Endodermal cell (in vitro differentiated cells): ENCODE measurements at regions not wholly inside any gene's neighbourhood (a gene's known extent, or its start where the extent isn't known, plus 50 kb on each side); places are given as distances from the start of the nearest gene placed in this dataset.

ENCODE experiments used
- DNase-seq: peaks from one replicate; pipeline ENCODE4 v3.0.0-alpha.2; 2017
- H3K27ac ChIP-seq: 2 replicates; pipeline ENCODE4 v1.5.1; 2013; ENCODE audit warnings: mild to moderate bottlenecking, low read depth, low read length, moderate library complexity
- H3K27me3 ChIP-seq: 2 replicates; pipeline ENCODE4 v1.6.1; 2013; ENCODE audit warnings: mild to moderate bottlenecking, low read length, moderate library complexity; ENCODE audit not compliant: insufficient read depth, control insufficient read depth, poor library complexity, severe bottlenecking
- H3K36me3 ChIP-seq: 2 replicates; pipeline ENCODE4 v1.7.0; 2013; ENCODE audit warnings: mild to moderate bottlenecking, low read length, moderate library complexity; ENCODE audit not compliant: control insufficient read depth, insufficient read depth
- H3K4me1 ChIP-seq: one replicate; pipeline ENCODE4 v1.7.0; 2013; ENCODE audit warnings: low read length; ENCODE audit not compliant: control insufficient read depth, insufficient read depth
- H3K4me3 ChIP-seq: 2 replicates; pipeline ENCODE4 v1.5.1; 2013; ENCODE audit warnings: mild to moderate bottlenecking, low read length, moderate library complexity
- H3K9ac ChIP-seq: 2 replicates; pipeline ENCODE4 v1.6.1; 2013; ENCODE audit warnings: mild to moderate bottlenecking, low read length, moderate library complexity; ENCODE audit not compliant: poor library complexity, severe bottlenecking; ENCODE audit errors: extremely low read depth
- H3K9me3 ChIP-seq: 2 replicates; pipeline ENCODE4 v1.6.1; 2013; ENCODE audit warnings: mild to moderate bottlenecking, low read length, moderate library complexity; ENCODE audit not compliant: control insufficient read depth
- H3K27ac Mint-ChIP-seq: 2 replicates; pipeline ENCODE4 v1.8.0; 2020; ENCODE audit warnings: mixed read lengths
- H3K27me3 Mint-ChIP-seq: 2 replicates; pipeline ENCODE4 v1.8.0; 2021; ENCODE audit warnings: mild to moderate bottlenecking, mixed read lengths; ENCODE audit not compliant: insufficient read depth
- H3K36me3 Mint-ChIP-seq: 2 replicates; pipeline ENCODE4 v1.8.0; 2020; ENCODE audit warnings: low read depth, mixed read lengths
- H3K4me1 Mint-ChIP-seq: 2 replicates; pipeline ENCODE4 v1.8.0; 2020; ENCODE audit warnings: mixed read lengths
- H3K4me3 Mint-ChIP-seq: 2 replicates; pipeline ENCODE4 v1.8.0; 2020; ENCODE audit warnings: mild to moderate bottlenecking, moderate library complexity, mixed read lengths
- H3K9me3 Mint-ChIP-seq: 2 replicates; pipeline ENCODE4 v1.8.0; 2020; ENCODE audit warnings: mild to moderate bottlenecking, mixed read lengths
- WGBS, 2 experiments: methylation state at CpG; one replicate each; pipeline versions ENCODE4 v1.1.5 to v1.1.7; 2013; ENCODE audit warnings: missing lambda C conversion rate in 2 of 2, mixed read lengths in 1 of 2; ENCODE audit not compliant: insufficient coverage in 1 of 2, insufficient read length in 1 of 2; 5-methylcytosine and 5-hydroxymethylcytosine counted together
- TF ChIP-seq, protein P1 (sequence below): fragments of 200-600 bp; sonication (generic); conservative IDR thresholded peaks from 2 replicates; pipeline ENCODE4 v1.5.0; 2021; ENCODE audit warnings: antibody characterized with exemption, mild to moderate bottlenecking

DNA sequence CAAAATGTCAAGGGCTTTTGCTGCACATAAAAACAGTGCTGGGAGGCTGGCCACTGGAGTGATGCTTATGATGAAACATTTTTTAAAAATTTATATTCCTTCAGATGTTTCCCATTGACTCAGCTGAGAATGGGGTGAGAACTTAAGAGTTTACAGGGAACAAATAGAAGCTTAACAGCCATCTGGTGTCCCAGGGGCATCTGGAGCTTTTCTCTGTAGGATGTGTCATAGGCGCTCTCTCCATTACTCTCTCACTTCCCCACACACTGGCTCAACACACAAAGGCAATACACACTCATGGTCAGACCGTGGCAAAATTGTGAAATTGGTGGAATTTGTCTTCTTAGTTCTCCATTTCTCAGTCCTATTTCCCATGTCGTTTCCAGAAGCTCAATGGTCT is 783.1 kb upstream of the LRRTM1 start:
- no peak overlapping the region for H3K4me3 ChIP-seq
- WGBS, 2 experiments, result 89 to 100% methylated on average over 2 to 3 of the region's 3 CpGs
- no peak overlapping the region for H3K27ac ChIP-seq
- Mint-ChIP-seq H3K4me3 (no peak overlapping the region), H3K9me3 (no peaks in the 10 kb centered on the region), H3K4me1 (peaks cover 11% of the 10 kb centered on the region), H3K27me3 (no peaks in the 10 kb centered on the region), H3K27ac (no peak overlapping the region), H3K36me3 (no peaks in the 10 kb centered on the region)
- TF ChIP-seq, protein P1, sequence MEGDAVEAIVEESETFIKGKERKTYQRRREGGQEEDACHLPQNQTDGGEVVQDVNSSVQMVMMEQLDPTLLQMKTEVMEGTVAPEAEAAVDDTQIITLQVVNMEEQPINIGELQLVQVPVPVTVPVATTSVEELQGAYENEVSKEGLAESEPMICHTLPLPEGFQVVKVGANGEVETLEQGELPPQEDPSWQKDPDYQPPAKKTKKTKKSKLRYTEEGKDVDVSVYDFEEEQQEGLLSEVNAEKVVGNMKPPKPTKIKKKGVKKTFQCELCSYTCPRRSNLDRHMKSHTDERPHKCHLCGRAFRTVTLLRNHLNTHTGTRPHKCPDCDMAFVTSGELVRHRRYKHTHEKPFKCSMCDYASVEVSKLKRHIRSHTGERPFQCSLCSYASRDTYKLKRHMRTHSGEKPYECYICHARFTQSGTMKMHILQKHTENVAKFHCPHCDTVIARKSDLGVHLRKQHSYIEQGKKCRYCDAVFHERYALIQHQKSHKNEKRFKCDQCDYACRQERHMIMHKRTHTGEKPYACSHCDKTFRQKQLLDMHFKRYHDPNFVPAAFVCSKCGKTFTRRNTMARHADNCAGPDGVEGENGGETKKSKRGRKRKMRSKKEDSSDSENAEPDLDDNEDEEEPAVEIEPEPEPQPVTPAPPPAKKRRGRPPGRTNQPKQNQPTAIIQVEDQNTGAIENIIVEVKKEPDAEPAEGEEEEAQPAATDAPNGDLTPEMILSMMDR, result no peak
- no peaks in the 10 kb centered on the region for H3K27me3 ChIP-seq
- no peak for DNase-seq
- no peaks in the 10 kb centered on the region for H3K9me3 ChIP-seq
- H3K9ac ChIP-seq, result no peak overlapping the region
- no peaks in the 10 kb centered on the region for H3K36me3 ChIP-seq
- H3K4me1 ChIP-seq, result no peaks in the 10 kb centered on the region

DNA sequence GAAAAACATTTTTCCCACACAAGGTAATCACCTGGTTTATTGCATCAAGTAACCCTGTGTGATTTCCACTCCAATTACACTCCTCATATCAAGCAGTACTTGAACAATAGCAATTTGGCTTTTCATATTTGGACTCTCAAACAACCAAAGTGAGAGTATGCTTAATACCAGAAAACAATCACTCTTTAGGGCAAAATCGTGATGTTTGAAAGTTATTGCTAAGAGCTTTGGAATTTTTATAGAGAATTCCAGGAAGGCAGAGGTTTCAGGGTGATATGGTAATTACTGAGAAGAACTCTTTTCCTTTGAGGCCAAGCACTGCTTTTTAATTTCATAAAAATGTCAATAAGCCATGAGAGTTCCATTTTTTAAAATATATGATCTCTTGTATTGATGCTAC is 779.5 kb upstream of the LRRTM1 start:
- no peak overlapping the region for H3K4me3 Mint-ChIP-seq
- no peak overlapping the region for H3K27ac Mint-ChIP-seq
- WGBS, 2 experiments, result 74% methylated on average over 1 of the region's 1 CpG; no CpG with 5 or more reads in 1 of the 2 experiments

DNA sequence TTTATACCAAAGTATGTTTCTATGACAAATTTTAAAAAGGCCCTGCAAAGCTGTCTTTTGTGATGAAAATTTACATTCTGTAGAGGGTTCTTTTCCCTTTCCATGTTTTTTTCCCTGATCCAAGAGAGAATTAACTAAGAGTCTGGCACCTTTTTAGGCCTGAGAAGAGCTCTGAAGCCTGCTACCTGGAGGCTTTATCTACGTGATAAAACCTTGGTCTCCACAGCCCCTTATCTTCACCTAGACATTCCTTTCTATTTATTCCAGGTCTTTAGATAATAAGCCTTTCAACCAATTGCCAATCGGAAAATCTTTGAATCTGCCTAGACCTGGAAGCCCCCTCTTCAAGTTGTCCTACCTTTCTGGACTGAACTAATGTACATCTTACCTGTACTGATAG is 774.1 kb upstream of the LRRTM1 start:
- 17 to 72% methylated on average over 2 of the region's 2 CpGs for WGBS, 2 experiments
- no peaks in the 10 kb centered on the region for H3K27me3 Mint-ChIP-seq
- Histone ChIP-seq H3K36me3 (peaks cover 8% of the 10 kb centered on the region), H3K4me3 (peak overlapping the region; percentile 9), H3K4me1 (peaks cover 11% of the 10 kb centered on the region), H3K9ac (peak overlapping the region; percentile 36), H3K27me3 (no peaks in the 10 kb centered on the region), H3K9me3 (peaks cover 25% of the 10 kb centered on the region), H3K27ac (peak overlapping the region; percentile 36)
- TF ChIP-seq, protein P1, result no peak
- peak; percentile 45 for DNase-seq
- peak overlapping the region; percentile 90 for H3K27ac Mint-ChIP-seq
- no peak overlapping the region for H3K4me3 Mint-ChIP-seq
- peaks cover 10% of the 10 kb centered on the region for H3K36me3 Mint-ChIP-seq
- H3K9me3 Mint-ChIP-seq, result peaks cover 20% of the 10 kb centered on the region
- peaks cover 39% of the 10 kb centered on the region for H3K4me1 Mint-ChIP-seq

More for the DNA sequence above, 779.5 kb upstream of the LRRTM1 start:
- no peak for DNase-seq
- no peak overlapping the region for H3K9ac ChIP-seq
- H3K4me3 ChIP-seq, result no peak overlapping the region
- H3K27me3 ChIP-seq, result no peaks in the 10 kb centered on the region
- Mint-ChIP-seq H3K36me3 (peaks cover 10% of the 10 kb centered on the region), H3K4me1 (peaks cover 11% of the 10 kb centered on the region), H3K9me3 (peaks cover 20% of the 10 kb centered on the region), H3K27me3 (no peaks in the 10 kb centered on the region)
- peaks cover 25% of the 10 kb centered on the region for H3K9me3 ChIP-seq
- H3K36me3 ChIP-seq, result peaks cover 8% of the 10 kb centered on the region
- H3K4me1 ChIP-seq, result no peaks in the 10 kb centered on the region
- TF ChIP-seq, protein P1, result no peak
- H3K27ac ChIP-seq, result no peak overlapping the region
